HG03457 (cell line): ENCODE measurements at regions not wholly inside any gene's neighbourhood (a gene's known extent, or its start where the extent isn't known, plus 50 kb on each side); places are given as distances from the start of the nearest gene placed in this dataset.

Experiments
- ATAC-seq: cut with Tn5 transposase; IDR thresholded peaks from one replicate; pipeline ENCODE4 v1.9.1; 2021; ENCODE audit warnings: moderate number of reproducible peaks; ENCODE audit not compliant: unreplicated experiment

- no peak for ATAC-seq
These were observed 330.2 kb downstream of the C16orf95 start for GRCh38 chr16:86986809-86987487.

- ATAC-seq: no peak
These were observed 329.2 kb downstream of the C16orf95 start for GRCh38 chr16:86987746-86988670.

GRCh38 chr16:86988920-86989696 is 328.1 kb downstream of the C16orf95 start:
- no peak for ATAC-seq

- no peak for ATAC-seq
These were observed 326.7 kb downstream of the C16orf95 start for GRCh38 chr16:86990451-86990850.

DNA sequence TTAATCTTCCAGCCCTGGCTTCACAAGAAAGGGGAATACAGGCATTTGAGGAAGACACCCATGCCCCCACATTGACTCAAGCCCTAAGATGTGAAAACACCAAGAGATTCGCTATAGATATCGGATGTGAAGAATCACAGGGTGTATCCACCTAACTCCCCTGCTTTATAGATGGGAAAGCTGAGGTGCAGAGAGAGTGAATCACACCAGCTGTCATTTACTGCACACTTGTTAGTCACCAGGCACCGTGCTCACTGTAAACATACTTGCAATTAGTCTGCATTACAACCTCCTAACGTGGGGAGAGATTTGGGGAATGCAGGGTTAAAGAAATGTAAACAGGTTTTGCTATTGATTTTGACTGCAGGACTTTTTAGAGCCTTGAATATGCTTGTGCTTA is 325.5 kb downstream of the C16orf95 start:
- no peak for ATAC-seq

GRCh38 chr16:86992587-86992986 is 324.6 kb downstream of the C16orf95 start:
- no peak for ATAC-seq

DNA sequence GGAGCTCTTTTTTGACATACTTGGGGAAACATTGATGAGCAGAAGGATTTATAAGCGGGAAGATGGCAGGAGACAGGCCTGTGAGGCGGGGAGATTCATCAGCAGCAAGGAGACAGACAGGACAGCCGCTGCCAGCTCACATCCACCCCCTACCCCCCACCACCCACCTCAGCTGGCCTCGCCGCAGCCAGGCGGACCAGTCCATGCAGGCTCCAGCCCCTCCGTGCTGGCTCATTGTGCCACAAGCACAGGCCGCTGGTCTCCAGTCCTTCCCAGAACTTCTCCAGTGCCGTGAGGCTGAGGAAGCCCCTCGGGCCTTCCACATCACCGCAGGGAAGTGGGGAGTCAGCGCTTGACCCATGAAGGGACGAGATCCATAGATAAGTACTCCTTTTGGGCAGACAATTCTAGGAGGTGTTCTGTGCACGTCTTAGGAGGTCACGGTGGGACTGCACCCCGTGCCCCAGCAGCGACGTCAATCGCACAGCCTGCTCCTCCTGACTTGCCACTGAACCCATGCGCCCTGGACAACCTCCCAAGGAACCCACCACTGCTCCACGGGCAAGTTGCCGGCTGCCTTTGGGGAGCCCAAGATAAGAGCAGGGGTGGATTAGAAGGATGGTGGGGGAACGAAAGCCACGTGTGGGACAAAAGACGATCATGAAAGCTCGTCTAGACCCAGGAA is 323.6 kb downstream of the C16orf95 start:
- no peak for ATAC-seq

DNA sequence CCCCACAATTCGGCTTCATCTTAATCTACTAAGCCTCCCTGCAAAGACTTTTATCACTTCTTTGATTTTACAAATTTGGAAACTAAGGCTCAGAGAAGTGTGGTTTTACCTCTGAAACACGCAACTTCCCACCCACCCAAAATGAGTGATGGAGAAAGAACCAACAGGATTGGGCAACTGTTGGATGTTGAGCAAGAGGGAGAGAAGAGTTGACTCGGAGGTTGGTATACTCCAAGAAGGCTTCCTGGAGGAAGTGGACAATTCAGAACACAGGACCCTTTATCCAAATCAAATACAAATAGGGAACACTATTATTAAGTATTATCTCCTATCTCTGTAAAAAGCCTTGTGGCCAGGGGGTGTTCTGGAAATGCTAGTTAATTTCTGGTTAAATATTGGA is 323.0 kb downstream of the C16orf95 start:
- no peak for ATAC-seq

DNA sequence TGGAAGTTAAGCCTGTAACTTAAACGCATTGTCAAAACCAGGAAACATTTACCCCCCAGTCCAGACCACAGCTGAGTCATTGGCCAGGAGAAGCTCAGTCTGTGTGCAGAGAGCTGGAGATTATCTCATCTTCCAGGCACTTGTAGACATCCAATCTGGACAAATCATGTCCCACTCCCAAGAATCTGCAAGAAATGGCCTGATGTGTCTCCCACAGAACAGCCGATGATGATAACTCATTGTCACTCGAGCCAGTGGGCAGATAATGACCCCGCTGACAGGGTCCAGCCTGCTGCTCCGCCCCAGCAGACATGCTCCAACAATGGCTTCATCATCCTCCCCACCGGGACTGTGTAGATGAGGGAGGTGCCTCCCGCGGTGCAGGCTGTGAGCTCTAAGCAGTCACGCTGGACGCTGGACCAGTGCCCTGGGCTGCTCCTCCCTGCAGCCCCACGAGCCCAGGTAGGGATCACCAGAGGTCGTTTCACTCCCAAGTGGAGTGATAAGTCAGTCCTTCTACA is 322.5 kb downstream of the C16orf95 start:
- no peak for ATAC-seq

GRCh38 chr16:86995456-86995855 is 321.7 kb downstream of the C16orf95 start:
- no peak for ATAC-seq

DNA sequence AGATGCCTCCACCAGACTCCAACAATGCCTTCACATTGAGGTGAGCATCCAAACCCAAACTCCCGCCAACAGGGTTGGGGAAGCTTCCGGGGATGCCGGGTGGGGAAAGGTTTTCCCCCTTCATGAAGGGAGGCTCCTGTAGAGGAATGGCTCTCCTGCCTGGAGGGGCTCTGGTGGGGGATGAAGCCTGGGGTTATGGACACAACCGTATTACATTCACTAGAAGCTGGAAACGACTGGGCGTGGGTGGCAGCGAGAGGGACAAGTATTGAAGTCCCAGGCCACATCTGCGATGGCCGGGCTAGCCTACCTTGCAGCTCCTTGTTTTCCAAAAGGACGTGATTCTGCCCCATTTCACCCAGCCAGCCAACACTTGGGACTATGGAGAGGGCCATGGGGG is 321.1 kb downstream of the C16orf95 start:
- no peak for ATAC-seq

GRCh38 chr16:86997058-86997457 is 320.1 kb downstream of the C16orf95 start:
- no peak for ATAC-seq

GRCh38 chr16:86998196-86999001 is 318.8 kb downstream of the C16orf95 start:
- no peak for ATAC-seq

- no peak for ATAC-seq
These were observed 317.2 kb downstream of the C16orf95 start for GRCh38 chr16:87000001-87000400.

GRCh38 chr16:87002717-87003413 is 314.3 kb downstream of the C16orf95 start:
- ATAC-seq: no peak

DNA sequence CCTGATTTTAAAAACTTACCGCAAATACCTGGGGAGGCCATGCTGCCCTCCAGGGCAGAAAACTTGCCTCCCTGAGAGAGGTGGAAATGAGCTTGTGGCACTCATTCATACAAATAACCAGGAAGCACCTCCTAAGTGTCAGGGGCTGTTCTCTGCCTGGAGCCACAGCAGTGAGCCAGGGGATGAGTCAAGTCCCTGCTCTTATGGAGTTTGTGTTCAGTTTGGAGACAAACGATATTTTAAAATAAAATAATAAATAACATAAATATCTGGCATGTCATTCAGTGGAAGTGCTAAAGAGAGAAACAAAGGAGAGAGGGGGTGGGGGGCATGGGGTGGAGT is 313.8 kb downstream of the C16orf95 start:
- no peak for ATAC-seq

- ATAC-seq: no peak
These were observed 311.2 kb downstream of the C16orf95 start for GRCh38 chr16:87006021-87006420.

DNA sequence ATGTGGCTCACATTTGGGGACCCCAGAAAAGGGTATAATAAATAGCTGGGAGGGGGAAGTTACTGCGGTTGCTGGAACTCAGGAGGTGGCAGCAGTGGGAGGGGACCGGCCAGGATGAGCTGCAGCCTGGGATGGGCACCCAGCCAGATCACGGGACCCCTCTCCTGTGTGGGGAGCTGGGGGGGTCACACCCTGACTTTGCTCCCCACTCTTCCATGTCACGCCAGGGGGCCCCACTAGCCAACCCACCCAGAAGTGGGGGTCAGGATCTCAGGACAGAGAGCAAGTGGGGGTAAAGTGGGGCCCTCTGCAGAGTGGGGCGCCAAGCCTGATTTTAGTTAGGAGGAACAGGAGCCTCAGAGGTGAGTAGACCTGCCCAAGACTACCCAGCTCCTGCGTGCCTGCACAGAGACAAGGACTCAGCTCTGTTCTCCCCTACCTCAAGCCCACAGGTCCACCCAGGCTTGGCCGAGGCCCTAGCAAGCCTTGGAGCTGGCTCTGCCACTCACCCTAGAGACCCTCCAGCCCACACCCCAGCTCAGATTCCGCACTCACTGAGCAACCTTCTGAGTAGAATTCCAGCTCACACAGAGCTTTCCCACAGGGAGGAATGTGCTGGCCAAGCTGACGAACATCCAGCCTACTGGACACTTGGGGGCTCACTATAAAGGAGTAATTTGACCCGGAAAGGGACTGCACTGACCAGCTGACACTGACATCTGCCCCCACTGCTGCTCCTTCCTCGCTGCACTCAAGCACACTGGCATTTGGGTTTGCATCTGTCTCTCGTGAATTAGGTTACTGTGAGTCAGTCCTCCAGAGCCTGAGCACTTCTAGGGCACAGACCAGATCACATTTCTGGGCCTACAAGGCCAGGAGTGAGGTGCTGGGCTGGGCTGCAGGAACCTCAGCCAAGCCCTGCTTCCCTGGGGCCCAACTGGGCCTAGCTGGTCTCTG is 310.1 kb downstream of the C16orf95 start:
- ATAC-seq: no peak
